G401.6 (cell line): ENCODE measurements at regions not wholly inside any gene's neighbourhood (a gene's known extent, or its start where the extent isn't known, plus 50 kb on each side); places are given as distances from the start of the nearest gene placed in this dataset.
"Not testable (repeated sequence)": the region's sequence is repeated elsewhere in the genome, so short reads cannot be mapped to it uniquely, and the experiment has no call there.

Experiments
- FAIRE-seq: peaks from 2 replicates; lab custom pipeline; 2012; peaks lifted over from hg19 to GRCh38; lab: Jason Lieb, UNC

DNA sequence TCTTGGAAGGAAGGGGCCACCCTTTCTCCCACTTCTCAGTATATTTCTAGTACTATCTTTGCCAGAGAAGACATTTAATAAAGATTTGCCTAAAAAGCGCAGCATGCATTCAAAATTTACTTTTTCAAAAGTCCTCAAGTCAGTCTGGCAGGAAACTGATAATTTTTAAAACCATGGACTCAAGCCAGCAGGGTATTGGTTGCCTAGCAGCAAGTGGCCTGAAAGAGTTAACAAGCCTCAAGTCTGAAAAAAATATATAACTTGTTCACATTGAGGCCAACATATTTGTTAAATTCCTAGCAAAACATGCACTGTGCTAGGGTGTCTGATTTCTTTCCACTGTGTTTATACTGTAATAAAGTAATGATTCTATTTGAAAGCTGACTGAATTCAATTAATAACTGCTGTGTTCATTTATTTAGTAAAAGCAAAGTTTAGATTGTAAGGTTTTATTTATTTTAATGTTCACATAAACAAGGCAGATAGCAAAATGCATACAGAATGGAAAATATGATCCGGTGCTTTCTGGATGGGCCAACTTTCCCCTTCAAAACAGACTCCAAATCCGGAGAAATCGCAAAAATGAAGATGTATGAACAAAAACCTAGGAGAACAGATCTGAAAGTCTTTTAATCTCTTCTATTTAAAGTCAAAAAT is 218.5 kb upstream of the FGF13 start:
- FAIRE-seq, result no peak

DNA sequence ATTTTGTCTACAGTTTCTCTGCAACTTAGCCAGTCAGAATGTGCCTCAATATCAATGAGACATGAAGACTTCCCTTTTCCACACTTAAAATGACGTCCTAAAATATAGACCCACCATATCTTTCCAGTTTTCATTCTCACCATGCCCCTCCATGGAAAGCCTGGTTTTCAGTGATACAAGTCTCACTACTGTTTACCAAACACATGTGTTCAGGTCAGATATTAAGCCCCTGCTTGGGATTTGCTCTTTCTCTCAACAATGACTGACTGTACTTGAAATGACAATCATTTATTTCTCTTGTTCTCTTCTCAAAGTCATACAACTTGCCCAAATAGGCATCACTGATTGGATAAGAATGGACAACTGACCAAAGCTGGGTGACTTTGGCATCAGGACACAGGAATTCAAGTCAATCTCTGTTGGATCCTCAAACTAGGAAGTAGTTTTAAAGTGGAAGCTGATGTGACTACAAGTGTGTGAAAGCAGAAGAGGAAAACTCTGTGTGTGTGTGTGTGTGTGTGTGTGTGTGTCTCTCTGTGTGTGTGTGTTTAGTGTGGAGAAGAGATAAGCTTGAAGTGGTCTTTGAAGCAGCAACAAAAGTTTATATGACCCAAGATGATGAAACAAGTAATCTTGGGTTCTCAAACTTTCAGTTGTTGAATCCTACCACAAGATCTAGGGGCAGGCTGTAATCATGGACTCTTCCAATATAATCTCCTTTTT is 217.4 kb upstream of the FGF13 start:
- FAIRE-seq, result no peak

DNA sequence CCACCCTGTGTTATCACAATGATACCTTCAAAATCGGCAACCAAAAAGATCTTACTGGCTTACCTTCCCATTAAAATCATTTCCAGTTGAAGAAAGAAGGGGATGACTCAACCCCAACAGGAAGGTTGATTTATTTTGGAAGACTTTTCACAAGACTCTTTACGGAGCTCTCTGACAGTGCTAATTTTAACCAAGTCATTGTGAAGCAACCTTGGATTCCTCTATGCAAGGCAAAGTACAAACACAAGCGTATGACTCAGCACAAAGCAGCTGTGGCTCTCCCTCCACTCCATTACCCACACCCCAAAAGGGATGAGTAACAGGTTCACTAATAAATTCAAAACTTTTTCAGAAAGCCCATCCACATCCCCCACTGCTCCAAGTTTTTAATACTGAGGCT is 213.8 kb upstream of the FGF13 start:
- FAIRE-seq, result no peak

DNA sequence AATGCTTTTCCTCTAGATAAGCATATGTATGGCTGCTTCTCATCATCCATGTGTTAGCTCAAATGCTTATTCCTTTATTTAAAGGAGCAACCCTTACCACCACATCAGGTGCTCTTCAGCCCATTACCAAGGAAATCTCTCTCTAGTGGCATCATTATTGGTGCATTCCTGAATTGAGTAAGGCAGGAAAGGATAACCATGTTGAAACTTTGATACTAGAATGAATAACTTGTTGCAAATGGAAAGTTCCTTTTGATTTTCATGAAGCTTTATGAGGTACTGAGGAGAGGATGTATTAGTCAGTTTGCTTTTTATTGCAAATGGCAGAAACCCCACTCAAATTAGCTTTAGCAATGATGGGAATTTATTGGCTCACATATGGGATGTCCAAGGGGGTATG is 212.3 kb upstream of the FGF13 start:
- FAIRE-seq, result no peak

DNA sequence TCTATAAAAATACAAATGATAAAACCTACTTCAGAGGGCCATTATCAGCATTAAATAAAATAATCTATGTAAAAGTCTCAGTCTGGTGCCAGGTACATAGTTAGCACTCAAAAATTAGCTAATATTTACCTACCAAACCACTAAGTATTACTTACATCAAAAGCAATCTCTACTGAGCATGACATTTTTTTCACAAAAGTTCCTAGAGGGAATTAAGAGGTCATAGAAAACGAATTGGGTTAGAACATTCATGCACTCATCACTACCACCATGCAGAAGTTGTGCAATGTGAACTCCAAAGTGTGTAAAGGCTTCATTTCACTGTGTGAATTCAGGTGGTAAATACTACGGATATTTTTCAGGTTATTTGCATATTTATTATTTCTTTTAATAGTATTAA is 209.5 kb upstream of the FGF13 start:
- FAIRE-seq, result no peak

DNA sequence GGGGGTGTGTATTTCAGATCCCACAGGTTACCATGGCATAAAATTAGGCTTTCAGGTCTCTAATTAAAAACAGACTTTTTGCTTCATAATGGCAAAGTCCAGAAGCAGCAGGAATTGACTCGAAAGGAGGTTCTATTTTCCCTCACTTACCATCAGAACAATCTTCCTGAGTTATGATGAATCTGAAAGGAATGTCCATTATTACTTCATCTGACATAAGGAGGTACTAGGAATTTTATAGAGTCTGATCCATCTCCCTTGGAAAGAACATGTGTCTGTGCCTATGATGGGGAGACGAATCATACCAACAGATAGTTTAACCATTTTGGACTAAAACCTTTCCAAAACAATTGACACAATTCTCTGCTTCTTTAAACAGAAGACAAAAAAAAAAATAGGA is 206.3 kb upstream of the FGF13 start:
- FAIRE-seq, result no peak

DNA sequence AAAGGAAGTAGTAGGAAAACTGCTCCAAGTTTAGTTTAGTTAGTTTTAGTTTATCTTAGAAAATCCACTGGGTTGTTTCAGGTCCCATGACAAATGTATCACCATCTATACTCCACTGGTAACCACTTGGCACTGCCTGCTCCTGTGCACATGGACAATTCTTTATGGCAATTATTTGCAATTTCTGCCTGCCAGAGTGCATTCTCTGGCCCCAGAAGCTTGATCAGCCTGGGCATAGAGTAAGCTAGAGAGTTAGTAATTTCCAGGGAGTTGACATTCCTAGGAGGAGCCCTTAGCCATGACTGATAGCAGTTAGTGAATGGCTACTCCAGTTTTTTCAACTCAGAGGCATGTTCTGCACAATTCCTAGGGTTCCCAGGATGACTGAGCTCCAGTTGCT is 203.2 kb upstream of the FGF13 start:
- no peak for FAIRE-seq

DNA sequence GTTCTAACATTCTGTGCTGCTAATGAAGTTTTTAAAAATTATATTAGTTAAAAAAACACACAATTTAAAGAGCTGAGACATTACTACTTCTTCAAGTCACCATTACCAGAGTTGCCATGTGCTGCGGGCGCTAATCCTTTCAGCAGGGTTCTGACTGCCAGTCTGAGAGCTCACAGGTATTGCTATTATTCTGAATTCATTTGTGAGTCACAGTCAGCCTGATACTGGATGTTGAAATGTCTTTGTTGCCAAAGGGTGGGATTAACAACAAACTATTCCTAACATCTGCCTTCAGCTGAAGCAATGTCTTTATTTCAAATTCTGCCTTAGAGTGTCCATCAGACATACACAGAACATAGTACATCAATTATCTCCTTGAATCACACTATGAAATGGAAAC is 197.1 kb upstream of the FGF13 start:
- FAIRE-seq, result no peak

DNA sequence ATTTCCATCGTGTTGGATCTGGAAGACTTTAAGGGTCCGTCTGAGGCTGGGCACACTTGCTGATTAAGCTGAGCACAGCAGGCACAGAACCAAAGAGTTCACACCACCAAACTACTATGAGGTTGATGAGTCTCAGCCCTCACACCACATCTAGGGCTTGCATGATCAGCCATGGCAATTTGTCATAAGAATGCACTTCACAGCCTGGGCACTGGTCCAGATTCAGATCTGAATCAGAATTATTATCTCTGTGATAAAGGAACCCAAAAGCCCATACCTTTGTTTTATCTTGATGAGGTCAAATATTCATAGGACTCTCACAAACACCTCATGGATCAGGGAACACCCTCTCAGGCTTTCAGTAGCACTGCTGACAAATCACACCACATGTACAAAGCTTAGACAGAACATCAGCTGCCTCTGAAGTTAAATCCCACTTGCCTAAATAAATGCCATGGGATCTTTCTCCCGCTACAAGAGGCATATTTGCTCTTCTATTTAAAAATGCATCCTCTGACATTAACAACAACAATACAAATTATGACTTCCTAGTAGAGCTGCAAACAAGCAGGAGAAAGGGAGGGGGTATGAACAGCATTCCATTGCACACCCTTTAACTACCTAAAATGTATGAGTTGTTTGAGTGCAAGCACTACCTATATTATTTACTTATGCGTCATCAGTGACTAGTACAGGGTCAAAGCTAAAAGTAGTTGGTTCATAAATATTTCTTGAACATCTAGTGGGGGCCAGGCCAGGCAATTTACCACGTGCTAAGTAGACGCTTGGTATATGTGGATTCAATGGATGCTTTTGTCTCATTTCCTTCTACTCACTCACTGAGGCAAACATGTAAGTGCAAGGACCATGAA is 186.3 kb upstream of the FGF13 start:
- no peak for FAIRE-seq

DNA sequence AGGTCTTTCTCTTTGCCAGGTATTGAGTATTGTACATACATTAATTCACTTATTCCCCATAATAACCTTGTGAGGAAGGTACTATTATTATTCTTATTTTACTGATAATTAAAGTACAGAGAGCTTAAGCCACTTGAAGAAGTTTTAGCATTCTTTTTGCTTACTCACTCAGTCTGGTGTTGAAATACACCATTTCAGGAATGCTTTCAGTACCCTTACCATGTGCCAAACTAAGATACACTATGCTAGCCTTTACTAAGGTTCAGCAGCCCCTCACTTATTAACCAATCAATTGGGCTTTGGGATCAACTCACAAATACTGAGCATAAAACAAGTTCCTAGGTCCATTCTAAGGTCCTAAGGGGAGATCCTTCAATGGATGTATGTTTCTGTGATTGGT is 179.0 kb upstream of the FGF13 start:
- no peak for FAIRE-seq

DNA sequence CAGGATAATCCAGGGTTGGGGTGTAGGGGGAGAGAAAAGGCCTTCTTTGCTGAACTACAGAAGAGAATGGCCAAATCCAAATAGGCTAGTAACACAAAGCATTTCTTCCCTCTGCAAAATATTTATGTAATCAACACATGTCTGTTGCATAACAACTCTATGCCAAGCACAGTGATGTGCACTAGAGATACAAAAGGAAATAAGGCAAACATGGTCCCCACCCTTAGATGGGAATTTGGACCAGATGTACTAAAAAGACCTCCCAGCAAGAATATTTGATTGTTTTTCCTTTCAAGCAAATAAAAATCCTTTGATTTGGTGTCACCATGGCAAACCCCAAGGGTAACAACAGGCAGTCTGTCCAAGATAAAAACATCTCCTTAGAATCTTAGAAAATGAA is 177.6 kb upstream of the FGF13 start:
- FAIRE-seq, result no peak

DNA sequence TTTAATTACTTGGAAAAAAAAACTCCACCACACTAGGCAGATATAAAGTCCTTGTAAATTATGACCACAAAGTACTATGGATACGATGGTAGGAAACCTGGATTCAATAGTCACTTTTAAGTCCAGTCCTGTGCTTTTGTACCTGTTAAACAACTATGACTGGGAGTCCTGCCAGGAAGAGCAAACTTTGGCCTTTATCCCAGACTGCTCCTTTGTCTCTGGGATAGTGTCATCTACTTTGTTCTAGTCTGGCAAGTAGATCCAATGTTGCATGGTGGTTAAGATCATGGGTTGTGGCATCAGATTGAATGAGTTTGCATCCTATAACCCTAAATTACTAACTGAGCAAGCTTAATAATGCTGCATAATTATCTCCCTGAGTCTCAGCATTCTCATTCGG is 175.3 kb upstream of the FGF13 start:
- FAIRE-seq, result no peak

DNA sequence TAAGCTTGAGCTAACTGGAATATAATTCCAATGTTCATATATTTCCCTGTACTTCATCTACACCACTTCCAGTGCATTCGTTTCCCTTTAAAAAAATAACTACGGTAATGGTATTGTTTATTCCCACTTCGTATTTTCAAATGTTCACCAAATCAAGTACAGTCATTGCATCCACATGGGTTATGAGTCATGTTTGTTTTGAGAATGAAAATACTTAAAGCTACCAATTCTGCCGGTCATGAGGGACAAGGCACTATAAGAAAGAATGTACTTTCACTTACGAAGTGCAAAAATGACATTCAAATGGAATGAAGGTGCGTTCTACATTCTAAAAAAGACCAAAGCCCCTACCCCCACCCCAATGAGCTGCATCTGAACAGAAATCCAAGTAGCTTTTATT is 174.4 kb upstream of the FGF13 start:
- FAIRE-seq, result no peak

DNA sequence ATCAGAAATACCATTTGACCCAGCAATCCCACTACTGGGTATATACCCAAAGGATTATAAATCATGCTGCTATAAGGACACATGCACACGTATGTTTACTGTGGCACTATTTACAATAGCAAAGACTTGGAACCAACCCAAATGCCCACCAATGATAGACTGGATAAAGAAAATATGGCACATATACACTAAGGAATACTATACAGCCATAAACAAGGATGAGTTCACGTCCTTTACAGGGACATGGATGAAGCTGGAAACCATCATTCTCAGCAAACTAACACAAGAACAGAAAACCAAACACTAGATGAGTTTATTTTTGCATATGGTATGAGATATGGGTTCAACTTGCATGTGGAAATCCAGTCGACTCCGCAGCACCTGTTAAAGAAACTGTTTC is 168.8 kb upstream of the FGF13 start:
- FAIRE-seq, result not testable (repeated sequence)

DNA sequence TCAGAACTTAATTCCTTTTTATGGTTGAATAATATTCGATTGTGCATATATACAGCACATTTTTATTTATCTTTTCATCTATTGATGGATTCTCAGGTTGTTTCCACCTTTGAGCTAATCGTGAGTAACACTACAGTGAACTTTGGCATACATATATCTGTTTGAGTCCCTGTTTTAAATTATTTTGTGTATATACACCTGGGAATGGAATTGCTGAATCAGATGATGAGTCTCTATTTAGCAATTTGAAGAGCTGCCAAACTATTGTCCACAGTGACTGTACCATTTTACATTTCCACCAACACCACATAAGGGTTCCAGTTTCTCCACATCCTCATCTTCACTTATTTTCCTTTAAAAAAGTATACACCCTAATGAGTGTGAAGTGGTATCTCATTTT is 166.2 kb upstream of the FGF13 start:
- FAIRE-seq, result no peak

DNA sequence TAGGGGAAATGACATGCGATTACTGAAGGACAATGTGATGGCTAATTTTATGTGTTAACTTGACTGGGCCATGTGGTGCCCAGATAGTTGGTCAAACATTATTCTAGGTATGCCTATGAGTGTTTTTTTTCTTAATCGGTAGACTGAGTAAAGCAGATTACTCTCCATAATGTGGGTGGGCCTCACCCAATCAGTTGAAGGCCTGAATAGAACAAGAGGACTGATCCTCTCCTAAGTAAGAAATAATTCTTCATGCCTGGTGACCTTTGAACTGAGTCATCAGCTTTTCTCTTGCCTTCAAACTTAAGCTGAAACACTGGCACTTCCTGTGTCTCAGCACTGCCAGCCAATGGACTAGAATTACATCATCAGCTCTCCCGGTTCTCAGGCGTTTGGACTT is 164.0 kb upstream of the FGF13 start:
- no peak for FAIRE-seq

DNA sequence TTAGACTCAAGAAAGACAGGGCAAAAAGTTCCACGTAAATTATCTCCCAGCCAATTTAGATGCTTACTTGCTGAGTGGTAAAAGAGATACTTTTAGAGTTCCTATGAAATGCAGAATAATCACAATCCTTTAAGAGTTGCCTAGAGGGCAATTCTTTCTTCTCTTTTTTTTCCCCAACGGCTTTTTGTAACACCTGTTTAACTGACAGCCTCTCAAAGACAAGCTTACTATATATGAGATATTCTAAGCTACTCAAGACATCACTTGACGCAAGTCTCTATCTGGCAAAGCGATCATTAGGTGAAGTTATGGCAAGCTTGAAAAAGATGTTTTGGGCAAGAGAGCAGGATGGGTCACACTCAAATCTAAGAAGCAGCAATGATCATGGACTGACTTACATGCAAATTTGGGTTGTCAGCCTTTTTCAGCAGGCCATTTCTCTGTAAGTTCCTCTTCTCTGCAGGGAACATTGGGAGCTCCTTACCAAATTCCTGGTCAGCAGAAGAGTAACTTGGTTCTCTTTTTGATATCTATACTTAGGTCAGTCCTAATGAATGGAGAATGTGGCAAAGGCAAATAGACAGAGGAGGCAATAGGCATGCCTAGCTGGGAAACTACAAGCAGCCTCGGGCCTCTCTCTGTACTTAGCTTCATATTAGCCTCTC is 162.9 kb upstream of the FGF13 start:
- no peak for FAIRE-seq

DNA sequence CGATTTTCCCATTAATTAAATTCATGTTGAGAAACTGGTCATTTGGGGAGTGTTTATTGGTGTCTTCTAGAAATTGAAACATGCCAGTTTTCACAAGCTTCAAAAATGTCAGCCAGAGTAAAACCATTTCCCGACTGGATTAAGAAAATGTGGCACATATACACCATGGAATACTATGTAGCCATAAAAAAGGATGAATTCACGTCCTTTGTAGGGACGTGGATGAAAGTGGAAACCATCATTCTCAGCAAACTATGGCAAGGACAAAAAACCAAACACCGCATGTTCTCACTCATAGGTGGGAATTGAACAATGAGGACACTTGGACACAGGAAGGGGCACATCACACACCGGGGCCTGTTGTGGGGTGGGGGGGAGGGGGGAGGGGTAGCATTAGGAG is 162.1 kb upstream of the FGF13 start:
- FAIRE-seq, result not testable (repeated sequence)

DNA sequence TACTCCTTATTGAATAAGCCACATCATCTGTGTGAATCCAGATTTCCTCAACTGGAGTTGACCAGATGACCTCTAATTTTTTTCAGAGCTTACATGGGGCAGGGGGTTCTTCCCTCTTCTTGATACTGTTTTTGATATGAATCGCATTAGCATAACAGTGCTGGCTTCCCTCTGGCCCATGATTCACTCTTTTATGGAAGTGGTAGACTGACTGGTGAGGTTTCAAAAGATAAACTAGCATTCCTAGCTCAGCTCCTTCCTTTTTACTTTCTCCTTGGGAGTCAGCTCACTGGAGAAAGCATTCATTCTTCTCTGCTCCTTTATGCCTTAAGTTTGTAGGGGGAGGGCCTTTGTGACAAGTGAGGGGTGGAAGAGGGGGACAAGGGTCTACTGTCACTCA is 161.0 kb upstream of the FGF13 start:
- FAIRE-seq, result no peak

DNA sequence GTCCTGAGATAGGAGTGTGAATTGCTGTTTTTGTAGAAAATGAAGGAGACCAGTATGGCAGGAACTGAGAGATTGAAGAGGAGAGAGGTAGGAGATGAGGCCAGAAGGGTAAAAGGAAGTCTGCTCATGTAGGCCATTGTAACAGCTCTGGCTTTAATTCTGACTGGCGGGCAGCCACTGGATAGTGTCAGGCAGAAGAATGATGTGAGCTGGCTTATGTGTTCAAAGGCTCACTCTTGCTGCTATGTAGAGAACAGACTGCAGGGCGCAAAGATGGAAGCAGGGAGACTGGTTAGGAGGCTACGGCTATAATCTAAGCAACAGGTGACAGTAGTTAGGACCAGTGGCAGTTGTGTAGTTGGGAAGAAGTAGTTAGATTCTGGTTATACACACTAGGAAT is 160.2 kb upstream of the FGF13 start:
- FAIRE-seq, result no peak

DNA sequence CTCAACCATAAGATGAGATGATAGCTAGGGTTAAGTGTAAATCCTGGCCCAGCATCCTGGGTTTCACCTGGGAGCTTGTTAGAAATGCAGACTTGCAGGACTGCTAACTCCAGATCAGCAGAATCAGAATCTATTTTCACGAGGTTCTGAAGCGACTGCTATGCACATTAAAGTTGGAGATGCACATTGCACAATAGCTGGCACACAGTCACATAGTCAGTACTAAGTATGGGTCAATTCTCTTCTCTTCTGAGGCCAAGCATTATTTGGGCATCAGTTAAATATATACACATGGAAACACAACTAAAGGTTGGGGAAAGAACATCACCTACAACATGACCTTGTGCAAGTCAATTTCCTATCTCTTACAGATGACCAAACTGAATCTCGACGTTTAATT is 155.1 kb upstream of the FGF13 start:
- no peak for FAIRE-seq

DNA sequence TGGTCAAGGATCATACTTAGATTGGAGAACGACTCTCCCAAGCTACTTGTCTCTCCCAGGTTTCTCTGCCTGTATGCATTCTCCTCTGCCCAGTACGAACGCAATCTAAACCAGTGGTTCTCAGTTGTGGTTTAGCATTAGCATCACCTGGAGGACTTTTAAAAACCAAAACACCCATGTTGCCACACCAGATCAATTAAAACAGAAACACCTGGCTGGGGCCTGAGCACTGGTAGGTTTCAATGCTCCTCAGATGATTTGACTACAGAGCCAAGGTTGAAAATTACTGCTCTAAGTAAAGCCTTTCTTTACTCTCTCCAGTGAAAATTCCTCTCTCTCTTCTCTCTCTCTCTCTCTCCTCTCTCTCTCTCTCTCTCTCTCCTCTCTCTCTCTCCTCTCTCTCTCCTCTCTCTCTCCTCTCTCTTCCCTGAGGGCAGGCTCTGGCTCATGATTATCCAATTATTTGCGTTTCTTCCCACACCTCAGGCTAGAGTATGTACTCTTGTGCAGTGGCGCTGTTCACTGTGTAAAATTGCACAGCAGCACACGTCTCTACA is 153.7 kb upstream of the FGF13 start:
- no peak for FAIRE-seq

DNA sequence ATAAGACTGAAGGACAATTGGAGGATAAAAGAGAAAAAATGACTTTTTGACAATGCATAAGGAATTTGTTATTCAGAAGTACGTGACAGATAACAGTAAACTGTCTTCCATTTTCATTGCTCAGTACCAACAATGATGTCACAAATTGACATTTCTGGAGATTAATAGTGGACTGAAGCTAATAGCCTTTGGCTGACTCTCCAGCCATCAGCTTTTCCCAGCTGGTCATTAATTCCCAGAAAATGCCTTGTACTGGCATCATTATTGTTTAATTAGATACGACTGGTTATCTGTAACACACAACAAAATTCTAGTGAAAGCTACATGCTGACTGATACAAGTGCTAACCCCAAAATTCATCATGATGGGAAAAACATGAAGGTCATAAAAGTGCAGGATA is 147.9 kb upstream of the FGF13 start:
- no peak for FAIRE-seq
